ENCODE measurements at regions not wholly inside any gene's neighbourhood (a gene's known extent, or its start where the extent isn't known, plus 50 kb on each side); places are given as distances from the start of the nearest gene placed in this dataset.

GRCh38 chr20:60148885-60149284, 190.7 kb downstream of the CDH26 start:
- H3K27ac Mint-ChIP-seq (ENCODE audit: unreplicated experiment), result no peak overlapping the region
- peaks cover 4% of the 10 kb centered on the region for H3K9me3 Mint-ChIP-seq
- DNase-seq (ENCODE audit: low read depth, low spot score), result no peak
- no peak overlapping the region for H3K4me3 Mint-ChIP-seq
- no peaks in the 10 kb centered on the region for H3K36me3 Mint-ChIP-seq (ENCODE audit: low read depth)
- TF ChIP-seq, protein P1, sequence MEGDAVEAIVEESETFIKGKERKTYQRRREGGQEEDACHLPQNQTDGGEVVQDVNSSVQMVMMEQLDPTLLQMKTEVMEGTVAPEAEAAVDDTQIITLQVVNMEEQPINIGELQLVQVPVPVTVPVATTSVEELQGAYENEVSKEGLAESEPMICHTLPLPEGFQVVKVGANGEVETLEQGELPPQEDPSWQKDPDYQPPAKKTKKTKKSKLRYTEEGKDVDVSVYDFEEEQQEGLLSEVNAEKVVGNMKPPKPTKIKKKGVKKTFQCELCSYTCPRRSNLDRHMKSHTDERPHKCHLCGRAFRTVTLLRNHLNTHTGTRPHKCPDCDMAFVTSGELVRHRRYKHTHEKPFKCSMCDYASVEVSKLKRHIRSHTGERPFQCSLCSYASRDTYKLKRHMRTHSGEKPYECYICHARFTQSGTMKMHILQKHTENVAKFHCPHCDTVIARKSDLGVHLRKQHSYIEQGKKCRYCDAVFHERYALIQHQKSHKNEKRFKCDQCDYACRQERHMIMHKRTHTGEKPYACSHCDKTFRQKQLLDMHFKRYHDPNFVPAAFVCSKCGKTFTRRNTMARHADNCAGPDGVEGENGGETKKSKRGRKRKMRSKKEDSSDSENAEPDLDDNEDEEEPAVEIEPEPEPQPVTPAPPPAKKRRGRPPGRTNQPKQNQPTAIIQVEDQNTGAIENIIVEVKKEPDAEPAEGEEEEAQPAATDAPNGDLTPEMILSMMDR (conservative IDR thresholded peaks at IDR 0.05), result no peak
- H3K4me1 Mint-ChIP-seq, result peaks cover 11% of the 10 kb centered on the region
- H3K27me3 Mint-ChIP-seq (ENCODE audit: low read depth), result peaks cover 26% of the 10 kb centered on the region

DNA sequence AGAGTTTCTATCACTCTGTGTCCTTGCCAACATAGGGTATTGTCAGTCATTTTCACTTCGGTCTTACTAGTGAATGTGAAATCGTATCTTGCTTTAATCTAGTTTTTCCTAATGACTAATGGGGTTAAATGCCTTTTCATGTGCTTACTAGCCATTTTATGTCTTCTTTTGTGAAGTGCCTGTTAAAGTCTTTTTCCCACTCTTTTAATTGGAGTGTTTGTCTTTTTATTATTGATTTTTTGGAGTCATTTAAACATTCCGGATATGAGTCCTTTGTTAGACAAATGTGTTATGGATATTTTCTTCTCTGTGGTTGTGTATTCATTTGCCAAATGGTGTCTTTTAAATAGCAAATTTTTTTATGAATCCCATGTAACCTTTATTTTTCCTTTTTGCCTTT, 194.6 kb downstream of the CDH26 start:
- Mint-ChIP-seq H3K27me3 (ENCODE audit: low read depth) (peaks cover 35% of the 10 kb centered on the region), H3K4me1 (peaks cover 6% of the 10 kb centered on the region), H3K27ac (ENCODE audit: unreplicated experiment) (no peak overlapping the region), H3K36me3 (ENCODE audit: low read depth) (peaks cover 2% of the 10 kb centered on the region), H3K4me3 (no peak overlapping the region), H3K9me3 (peaks cover 9% of the 10 kb centered on the region)
- no peak for DNase-seq (ENCODE audit: low read depth, low spot score)
- TF ChIP-seq, protein P1 (conservative IDR thresholded peaks at IDR 0.05), result no peak

DNA sequence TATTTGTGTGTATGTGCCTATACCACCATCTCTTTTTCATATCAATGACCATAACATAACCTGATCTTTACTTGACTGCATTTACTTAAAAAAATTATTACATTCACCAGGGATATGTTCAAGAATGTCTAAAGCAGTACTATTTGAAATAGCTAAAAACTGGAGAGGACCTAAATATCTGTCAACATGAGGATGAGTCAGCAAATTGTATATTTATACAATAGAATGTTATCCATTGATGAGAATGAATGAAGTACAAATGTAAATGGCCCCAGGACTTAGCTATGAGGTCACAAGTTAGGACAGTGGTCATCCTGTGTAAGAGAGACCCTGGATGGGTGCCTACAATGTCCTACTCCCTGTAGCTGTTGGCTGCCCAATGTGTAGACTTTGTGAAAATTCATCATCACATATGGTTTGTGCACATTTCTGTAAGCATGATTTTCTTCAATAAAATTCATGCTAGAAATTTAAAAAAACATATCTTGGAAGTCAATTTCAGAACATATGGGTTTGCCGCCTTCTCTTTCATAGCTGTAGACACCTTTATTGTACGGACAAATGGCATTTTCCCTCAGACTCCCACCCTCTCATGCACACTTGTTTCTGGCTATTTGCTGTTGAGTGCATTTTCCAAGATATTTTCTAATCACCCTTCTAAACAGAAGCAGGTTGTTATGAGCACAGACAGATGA, 202.4 kb downstream of the CDH26 start:
- DNase-seq (ENCODE audit: low read depth, low spot score), result no peak
- TF ChIP-seq, protein P1 (conservative IDR thresholded peaks at IDR 0.05), result no peak
- Mint-ChIP-seq H3K27me3 (ENCODE audit: low read depth) (no peaks in the 10 kb centered on the region), H3K4me1 (no peaks in the 10 kb centered on the region), H3K36me3 (ENCODE audit: low read depth) (peaks cover 6% of the 10 kb centered on the region), H3K27ac (ENCODE audit: unreplicated experiment) (no peak overlapping the region), H3K9me3 (peaks cover 11% of the 10 kb centered on the region), H3K4me3 (no peak overlapping the region)

DNA sequence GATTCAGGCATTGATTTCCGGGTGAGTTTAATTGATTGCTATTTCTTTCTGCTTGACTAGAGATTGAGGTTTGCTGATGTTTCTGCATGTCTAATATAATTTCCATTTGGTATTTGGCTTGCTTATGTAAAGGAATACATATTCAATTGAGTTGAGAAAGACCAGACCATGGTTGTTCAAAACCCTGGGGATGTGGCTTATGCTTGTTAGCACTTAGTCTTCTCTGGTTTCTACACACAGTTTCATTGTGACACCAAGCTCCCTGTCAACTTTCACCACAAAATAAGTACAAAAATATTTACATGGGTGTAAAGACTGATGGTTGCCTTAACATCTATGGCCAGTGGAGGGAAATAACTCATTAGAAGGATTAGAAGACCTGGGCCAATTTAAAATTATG, 209.6 kb downstream of the CDH26 start:
- Mint-ChIP-seq H3K27ac (ENCODE audit: unreplicated experiment) (no peak overlapping the region), H3K36me3 (ENCODE audit: low read depth) (no peaks in the 10 kb centered on the region), H3K4me3 (no peak overlapping the region), H3K4me1 (no peaks in the 10 kb centered on the region), H3K9me3 (no peaks in the 10 kb centered on the region), H3K27me3 (ENCODE audit: low read depth) (no peaks in the 10 kb centered on the region)
- DNase-seq (ENCODE audit: low read depth, low spot score), result no peak
- TF ChIP-seq, protein P1 (conservative IDR thresholded peaks at IDR 0.05), result no peak

DNA sequence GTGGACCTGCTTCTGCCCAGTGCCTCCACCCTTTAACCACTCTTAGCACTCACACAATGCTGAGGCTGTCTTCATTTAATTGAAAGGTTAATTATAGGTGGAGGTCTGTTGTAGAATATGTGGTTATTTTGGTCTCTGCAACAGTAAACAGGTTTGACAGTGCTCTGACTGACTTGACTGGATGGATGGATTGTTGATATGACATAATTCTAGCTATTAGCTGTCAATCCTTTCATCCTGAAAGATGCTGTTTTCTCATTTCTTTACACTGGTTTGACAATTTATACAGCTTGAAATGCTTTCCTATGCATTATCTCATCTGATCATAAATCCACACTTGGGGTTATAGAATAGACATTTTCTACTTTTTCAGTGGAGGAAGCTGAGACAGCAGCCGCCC, 210.7 kb downstream of the CDH26 start:
- peak overlapping the region; percentile 19 for H3K27ac Mint-ChIP-seq (ENCODE audit: unreplicated experiment)
- no peaks in the 10 kb centered on the region for H3K36me3 Mint-ChIP-seq (ENCODE audit: low read depth)
- H3K9me3 Mint-ChIP-seq, result no peaks in the 10 kb centered on the region
- H3K4me3 Mint-ChIP-seq, result no peak overlapping the region
- H3K27me3 Mint-ChIP-seq (ENCODE audit: low read depth), result no peaks in the 10 kb centered on the region
- TF ChIP-seq, protein P1 (conservative IDR thresholded peaks at IDR 0.05), result no peak
- DNase-seq (ENCODE audit: low read depth, low spot score), result no peak
- no peaks in the 10 kb centered on the region for H3K4me1 Mint-ChIP-seq

Measured in neural crest cell (in vitro differentiated cells).